HG02759 (cell line): ENCODE measurements at regions not wholly inside any gene's neighbourhood (a gene's known extent, or its start where the extent isn't known, plus 50 kb on each side); places are given as distances from the start of the nearest gene placed in this dataset.

ENCODE experiments used
- ATAC-seq: cut with Tn5 transposase; IDR thresholded peaks from one replicate; pipeline ENCODE4 v1.9.1; 2021; ENCODE audit warnings: mild to moderate bottlenecking, moderate library complexity; ENCODE audit not compliant: unreplicated experiment

DNA sequence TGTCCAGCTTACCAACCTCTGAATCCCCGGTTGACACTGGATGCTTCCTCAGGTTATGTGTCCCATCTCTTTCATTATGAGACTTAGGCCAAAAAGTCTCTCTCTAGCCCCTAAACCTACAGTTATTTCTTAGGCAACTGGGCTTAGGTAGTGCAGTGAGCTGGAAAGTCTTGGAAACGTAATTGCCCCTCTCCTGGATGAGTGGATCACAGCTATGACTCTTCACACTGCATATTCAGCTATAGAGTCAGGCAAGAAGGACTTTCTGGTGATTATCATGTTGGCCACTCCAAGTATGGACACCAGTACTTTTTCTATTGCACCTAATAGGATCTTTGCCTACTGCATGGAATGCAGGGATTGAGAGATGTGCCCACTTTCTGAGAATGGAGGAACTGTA lies 458.3 kb upstream of the CELF4 start:
- no peak for ATAC-seq

DNA sequence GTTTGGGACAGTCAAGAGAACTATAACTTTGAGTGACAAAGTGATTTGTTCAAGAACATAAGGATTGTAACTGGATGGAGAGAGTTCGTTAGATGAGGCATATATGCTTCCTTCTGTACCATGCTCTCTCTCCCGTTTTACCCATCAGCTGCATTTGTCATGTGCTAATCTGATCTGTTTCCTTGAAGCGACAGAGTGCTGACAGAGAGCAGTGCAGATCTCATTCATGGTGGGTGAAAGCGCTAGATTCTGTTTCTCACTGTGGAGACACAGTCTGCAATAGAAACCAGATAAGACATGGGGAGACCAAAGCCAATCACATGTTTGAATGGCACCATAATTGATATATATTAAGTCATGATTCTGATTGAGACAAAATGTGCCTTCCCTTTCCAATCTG lies 456.6 kb upstream of the CELF4 start:
- ATAC-seq, result no peak

DNA sequence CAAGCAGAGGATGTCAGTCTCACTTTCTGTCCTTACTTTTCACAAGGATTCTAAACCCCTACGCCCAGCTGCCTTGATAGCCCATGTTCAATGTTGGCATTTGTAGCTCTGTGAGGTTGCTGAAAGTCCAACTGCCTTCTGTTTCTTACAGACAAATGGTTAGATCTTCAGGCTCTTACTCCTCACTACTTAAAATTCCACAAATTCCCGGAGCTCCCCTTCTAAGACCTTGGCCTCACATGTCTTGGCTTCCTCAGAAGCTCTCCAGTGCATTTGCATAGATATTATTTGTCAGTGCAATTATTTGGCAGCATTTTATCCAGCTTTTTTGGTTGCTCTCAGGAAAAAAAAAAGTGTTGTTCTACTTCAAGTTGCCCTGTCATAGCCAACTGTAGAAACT lies 453.7 kb upstream of the CELF4 start:
- no peak for ATAC-seq

DNA sequence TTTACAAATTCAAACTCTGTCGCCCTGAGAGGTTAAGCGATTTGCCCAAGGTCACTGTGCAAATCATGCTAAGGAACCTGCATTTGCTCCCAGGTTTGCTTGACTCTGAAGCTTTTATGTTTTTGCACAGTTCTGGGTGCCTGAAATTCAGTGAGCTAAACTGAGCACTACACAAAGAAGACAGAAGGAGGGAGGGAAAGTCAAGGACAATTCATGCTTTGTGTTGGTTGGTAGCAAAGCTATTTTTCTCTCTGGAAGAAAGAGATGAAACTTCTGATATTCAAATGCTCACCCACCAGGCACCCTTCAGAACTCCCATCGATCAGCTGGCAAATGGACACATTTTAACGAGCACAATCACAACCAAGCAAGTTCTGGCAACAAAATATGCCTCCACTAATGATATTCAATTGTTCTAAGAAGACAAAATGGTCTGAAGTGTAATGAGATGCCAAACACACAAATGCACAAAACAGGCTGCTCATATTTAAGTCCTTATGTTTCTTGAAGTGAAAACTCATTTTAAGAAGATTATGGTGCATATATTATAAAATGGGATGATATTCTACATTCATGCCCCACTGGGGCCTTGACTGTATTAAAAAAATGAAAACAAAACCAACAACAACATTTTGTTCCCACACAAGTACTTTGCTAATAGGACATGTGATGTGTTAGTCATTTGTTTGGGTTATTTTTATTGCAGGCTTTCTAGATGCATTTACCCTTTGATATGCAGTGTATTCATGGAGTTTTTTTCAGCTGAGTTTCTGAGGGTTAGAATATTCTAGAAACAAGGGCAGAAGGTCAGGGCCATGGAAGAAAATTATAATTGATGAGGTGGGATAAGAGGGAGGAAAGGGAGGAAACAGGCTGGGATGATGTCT lies 445.6 kb upstream of the CELF4 start:
- ATAC-seq, result no peak

DNA sequence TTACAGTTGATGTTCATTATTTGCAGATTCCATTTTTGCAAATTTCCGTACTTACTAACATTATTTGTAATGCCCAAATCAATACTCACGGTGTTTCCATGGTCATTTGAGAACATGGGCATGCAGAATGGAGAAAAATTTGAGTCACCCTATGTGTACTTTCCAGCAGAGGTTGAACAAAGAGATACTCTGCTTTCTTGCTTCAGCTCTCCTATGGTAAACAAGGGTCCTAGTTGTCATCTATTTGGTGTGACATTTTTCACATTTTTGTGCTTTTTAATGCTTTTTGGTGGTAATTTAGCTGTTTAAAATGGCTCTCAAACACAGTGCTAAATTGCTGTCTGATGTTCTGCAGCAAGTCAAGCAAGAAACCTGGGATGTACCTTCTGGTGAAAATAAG lies 444.4 kb upstream of the CELF4 start:
- no peak for ATAC-seq

DNA sequence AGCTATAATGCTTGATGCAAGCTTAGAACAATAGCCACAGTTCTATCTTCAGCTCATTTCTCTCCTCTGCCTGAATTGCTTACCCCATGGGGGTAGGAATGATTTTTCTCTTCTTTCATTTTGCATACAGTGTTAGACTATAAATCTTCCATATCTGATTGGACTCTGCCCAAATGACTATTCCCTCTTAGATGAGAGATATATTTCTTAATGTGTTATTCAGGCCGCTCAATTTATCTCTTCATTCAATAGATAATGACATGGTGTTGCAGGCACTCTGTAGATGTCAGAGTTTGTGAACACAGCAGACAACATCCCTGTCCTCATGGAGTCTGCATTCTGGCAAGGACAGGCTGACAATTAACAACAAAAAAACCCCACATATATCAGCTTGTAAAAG lies 443.7 kb upstream of the CELF4 start:
- ATAC-seq, result no peak

DNA sequence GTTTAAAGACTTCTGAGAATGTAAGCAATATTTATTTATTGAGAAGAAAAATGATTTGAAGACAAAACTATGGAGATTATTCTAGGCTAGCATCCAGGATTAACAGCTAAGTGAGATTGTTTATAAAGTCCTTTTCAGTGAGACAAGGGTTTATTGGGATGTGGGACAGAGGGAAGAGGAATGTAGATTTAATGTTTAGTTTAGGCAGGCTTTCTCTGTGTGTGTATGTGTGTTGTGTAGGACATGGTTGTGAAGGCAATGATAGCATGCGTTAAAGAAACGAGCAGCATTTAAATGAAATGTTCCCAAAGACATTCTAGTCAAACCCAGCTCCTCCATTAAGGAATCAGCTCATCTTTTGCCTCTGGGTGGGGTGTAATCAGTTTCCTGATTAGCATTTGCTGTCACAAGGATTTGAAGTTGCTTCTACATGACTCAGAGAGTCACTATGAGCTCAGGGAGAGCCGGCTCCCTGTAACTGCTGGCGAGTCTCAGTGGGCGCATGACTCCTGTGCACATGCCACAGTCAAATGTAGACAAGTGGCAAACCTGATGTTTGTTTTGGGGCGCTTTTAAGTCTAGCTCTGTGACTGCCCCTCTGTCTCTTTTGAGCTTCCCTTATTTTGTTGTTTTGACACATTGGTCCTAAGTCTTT lies 442.2 kb upstream of the CELF4 start:
- ATAC-seq, result no peak

DNA sequence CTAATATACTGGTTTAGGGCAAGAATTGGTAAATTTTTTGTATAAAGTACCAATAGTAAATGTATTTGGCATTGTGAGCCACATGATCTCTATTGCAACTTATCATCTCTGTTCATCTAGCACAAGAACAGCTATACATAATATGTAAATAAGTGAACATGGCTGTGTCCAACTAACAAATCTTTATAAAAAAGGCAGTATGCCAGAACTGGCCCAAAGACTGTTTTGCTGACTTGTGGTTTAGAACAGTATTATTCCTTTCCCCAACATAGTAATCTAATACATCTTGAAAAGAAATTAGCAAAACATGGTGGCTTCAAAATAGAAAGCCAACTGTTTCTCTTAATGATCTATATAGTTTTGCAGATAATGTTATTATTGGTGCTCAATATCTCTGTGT lies 441.4 kb upstream of the CELF4 start:
- no peak for ATAC-seq

DNA sequence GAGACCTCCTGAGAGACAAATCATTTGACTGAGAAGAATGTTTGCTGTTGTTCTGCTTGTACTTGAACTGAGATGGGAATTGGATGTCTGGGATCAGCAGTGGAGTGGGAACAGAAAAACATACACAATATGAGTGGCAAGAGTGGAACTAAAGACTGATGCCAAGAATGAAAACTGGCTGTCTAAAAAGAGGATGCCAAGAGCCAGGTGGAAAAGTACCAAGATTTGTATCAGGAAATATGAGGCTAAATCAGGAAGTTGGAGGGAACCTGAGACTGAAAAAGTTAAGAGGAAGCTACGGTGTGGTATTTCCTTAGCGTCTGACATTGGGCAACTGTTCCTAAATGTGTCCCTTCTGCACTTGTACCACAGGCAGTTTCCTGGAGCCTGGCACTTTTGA lies 440.9 kb upstream of the CELF4 start:
- ATAC-seq, result no peak

DNA sequence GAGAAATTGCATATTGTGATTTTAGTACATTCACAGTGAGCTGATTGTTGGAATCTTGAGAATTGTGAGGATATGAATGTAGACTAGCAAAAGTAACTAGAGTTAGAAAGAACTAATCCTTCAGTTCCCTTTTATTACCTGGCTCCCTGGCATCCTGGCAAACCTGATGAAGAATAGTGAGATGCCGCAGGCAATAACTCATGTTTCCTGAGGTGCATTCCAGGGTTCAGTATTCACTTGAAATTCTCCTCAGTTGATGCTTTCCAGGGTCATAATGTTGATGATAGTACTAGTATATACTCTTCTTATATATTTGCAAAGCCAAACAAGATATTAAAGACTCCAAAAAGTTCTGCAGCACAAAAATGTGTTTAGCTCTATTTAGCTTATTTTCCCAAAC lies 432.1 kb upstream of the CELF4 start:
- no peak for ATAC-seq

DNA sequence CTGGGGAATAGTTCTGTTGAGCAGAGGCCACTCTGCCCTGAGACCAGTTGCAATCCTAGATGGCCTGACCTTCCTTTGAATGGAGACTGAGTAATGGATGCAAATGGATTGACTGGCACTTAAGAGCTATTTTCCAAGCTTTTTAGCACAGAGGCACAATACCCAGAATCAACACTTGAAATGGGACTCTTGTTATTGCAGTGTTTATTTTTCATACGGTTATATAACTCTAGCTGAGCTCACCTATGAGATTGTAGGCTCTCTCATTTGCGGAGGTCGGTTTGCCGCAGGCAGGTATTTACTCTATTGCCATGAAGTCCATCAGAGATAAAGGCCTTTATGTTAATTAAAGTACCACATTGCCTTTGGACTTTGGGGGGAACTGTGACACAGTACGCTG lies 422.3 kb upstream of the CELF4 start:
- ATAC-seq, result no peak

DNA sequence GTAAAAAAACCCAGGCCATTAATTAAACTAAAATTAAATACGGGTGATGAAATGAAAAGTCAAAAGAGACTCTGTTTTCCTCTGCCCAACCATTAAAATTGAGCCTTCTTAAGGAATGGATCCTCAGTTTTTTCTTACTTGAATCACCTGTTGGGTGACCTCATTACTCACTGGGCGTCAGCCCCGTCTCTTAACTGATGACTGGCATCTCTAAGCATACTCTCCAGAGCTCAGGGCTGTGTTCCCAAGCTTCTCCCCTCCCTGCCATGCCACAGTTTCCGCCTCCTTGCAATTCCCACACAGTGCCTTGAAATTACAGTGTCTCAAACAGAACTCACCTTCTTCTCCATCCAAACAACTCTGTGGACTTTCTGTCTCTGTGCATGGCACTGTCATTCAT lies 421.1 kb upstream of the CELF4 start:
- no peak for ATAC-seq

DNA sequence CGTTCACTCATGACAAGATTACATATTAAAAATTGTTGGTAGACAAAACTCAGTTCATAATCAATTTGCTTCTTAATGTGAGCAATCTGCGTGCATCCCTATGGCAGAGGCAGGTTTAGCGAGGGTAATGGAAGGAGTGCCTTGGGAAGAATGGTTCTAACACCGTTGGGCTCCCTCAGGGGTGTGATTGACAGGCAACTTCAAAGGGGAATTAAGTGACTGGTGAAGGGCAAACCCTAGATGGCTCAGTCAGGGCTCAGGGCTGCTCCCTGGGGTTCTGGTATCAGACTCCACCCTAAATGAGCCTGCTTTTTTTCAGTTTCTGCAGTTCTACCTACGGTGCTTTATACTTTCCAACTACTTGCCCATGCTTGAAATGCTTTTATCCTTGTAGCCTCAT lies 419.5 kb upstream of the CELF4 start:
- no peak for ATAC-seq

DNA sequence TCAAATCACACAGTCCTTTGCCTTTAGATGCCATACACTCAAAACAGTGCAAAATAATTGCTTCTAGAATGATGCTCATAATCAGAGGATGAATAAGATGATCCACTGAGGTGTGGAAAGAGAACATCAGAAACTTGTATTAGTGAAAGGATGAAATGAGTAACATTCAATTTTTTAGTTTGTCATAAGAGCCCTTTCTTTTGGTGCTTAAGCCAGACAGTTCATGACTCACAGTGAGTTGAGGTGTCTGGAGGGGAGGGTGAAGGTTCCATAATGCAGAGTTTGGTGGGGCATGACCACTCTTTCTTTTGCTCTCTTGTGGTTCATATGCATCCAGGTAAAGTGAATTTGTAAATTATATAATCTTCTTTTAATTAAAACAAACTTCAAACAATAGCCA lies 415.0 kb upstream of the CELF4 start:
- no peak for ATAC-seq

DNA sequence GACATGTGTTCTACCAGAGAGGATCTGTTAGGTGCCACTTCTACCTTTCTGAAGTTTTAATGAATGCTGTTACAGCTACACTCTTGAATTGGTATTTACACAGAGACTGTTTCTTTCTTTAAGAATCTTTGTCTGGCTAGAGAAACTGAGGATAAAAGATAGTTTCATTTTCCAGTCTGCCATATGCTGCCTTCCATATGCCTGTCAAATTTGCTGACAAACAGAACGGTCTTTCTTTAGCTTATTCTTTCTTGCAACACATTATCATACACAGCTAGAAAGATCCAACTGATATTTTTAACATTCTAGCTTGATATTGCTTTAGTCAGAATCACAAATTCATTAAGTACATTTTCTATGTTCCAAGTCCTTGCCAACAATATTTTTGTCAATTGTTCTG lies 409.8 kb upstream of the CELF4 start:
- no peak for ATAC-seq

DNA sequence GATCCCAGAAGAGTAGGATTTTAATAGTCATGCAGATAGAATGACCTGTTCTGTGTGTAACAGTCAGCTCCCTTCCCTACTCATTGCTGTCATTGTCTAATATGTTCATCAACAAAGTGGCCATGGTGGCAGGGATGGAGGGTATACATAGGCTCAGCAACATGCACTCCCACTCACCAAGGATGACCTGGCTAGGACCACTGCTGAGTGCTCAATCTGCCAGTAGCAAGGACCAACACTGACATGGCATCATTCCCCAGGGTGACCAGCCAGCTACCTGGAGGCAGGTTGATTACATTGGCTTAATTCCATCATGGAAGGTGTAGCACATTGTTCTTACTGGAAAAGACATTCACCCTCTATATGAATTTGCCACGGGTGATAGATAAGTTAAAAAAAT lies 401.7 kb upstream of the CELF4 start:
- ATAC-seq, result no peak

DNA sequence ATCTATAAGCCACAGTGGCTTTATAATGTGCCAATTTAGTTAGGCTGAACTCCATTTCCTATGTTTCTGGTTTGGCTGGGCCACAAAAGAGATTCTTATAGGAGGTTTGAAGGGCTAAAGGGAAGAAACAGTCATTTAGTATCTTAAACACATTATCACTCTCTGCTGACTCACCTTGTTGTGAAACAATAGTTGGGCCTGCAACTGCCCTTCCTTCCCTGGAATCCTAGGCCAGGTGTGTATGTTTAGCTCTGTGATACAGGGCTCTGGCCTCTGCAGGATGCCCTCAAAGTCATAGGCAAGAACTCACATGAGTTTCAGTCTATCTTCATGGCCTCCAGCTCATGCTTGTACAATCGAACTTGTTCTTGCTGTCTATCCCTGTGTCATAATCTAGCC lies 400.0 kb upstream of the CELF4 start:
- no peak for ATAC-seq

DNA sequence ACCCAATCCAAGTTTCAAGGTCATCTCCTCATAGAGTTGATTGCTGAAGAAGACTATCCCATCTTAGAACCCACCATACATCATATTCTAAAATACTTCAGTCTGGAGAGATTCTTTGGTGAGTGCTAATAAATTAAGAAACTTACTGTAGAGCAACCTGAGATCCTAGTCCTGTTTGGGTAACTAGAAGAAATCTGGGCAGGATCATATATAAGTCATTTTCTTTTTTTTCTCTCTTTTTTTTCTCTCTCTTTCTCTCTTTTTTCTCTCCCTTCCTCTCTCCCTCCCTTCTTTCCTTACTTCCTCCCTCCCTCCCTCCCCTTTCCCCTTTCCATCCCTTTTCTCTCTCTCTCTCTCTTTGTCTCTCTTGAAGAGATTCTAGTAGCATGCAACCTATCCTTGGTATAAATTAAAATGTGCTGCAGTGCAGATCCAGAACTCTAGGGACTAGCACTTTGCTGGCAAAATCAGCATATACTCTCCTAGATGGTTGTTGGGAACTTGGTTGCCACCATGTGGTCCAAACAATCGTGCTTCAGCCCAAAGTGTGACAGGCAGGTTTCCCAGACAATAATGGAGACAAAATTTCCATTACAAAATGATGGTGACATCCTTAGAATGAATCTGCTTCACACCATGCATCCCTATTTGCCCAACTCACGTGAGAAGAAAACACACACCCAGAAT lies 399.4 kb upstream of the CELF4 start:
- no peak for ATAC-seq

DNA sequence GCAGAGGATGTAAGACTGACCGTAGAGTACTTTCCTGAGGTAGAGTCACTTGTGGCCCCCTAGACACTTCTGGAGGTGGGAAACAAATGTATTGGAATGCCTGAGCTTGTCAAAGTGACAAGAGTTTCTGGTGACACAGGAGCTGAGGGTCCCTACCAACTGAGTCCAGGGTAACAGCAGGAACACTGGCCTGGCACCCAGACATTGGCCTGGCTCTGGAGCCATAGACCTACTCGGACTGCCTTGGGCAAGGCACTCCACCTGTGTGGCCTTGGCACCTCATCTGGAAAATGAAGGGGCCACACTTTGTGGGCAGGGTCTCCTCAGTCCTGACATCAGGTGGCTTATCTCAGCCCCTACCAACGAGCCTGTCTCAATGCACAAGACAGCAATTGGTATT lies 398.2 kb upstream of the CELF4 start:
- ATAC-seq, result no peak

DNA sequence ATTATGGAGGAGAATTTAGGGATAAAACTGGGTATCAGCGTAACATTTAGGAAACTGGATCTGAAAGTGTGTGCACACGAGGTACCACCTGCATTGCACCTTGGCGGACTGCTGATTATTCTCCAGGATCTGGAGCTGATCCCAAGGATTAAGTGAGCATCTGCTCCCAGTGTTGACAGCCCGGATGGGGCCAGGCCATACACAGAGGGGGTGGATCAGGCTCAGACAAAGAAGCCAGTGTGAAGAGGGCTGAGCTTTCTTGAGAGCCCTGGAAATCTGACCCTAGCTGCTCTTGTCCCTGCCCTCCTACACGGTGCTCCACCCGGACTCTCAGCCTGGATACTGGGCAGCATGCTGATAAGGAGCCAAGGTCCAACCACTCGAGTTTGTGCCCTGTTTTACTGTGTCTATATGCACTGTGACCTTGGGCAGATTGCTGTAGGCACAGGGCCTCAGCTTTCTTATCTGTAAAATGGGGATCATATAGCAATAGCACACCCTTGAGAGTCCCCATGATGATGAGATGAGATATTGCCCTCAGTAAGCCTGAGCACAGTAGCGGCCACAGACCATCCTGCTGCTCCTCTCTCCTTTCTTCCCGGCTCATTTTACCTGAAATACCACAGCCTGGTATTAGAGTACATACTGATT lies 396.8 kb upstream of the CELF4 start:
- ATAC-seq, result no peak

DNA sequence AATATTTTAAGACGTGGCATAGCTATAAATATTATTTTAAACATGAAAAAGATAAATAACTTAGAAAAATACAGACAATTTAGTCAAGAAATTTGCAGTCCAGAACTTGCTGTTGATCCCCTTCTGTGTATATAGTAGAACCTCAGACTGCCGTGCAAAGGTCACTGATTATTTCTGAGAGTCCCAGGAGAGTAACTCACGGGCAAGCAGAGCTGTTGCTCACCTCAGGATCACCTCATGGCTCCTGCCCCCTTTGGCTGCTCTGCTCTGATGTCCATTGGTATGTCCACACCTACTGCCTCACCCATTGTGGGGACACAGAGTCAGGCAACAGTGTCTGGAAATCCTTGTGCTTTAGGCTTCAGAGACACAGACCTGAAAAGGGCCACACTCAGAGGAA lies 392.9 kb upstream of the CELF4 start:
- ATAC-seq, result no peak

DNA sequence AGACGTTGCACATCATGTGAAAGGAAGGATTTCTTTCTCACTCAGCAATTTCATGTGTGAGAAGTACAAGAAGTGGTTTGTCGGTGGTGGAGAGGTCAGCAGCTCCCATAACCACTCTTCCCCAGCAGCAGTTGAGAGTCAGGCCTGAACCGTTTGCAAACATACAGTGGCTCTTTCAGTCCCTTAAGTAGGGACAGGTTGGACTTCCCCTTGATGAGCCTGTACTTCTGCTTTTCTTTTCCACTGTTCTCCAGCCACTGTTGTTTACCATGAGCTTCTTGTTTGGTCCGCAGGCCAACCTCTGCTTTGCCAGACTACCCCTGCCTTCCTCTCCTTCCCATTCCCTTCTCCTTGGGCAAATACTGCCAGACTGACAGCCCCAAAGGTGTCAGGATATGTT lies 391.3 kb upstream of the CELF4 start:
- no peak for ATAC-seq
